NCI-H2171 (cell line): ENCODE measurements at regions not wholly inside any gene's neighbourhood (a gene's known extent, or its start where the extent isn't known, plus 50 kb on each side); places are given as distances from the start of the nearest gene placed in this dataset.

ENCODE experiments used
- DNase-seq: peaks from one replicate; lab custom pipeline; 2025; lab: John Stamatoyannopoulos, UW

DNA sequence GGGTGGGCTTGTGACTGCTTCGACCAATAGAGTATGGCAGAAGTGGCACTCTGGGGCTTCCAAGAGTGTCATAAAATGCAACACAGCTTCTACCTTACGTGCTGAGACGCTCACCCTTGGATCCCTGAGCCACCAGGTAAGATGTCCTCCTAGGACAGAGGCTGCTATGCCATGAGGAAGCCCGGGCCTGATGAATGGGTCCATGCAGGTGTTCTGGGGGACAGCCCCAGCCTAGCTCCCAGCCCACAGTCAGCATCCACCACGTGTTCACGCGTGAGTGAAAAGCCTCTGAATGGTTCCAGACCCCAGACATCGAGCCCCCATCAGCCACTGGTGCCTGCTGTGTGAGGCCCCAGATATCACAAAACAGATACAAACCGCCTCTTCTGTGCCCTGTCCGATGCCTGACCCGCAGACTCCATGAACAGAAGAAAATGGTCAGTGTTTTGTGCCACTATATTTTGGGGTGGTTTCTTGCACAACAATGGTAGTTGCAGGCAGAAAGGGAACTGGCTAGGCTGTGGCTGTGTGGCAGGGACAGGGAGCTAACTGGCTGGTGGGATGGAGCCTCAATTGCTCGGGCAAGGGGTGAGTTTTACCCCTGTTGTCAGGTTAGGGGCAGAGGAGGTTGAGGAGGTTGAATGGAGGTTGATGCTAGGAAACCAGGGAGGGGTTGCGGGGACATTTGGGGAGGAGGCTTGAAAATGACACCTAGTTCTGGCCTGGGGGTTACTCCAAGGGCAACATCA lies 92.2 kb downstream of the LINGO1 start:
- DNase-seq, result no peak

- peak; percentile 86 for DNase-seq
These were observed 93.8 kb downstream of the LINGO1 start for GRCh38 chr15:77538793-77539497.

GRCh38 chr15:77538027-77538451 lies 94.7 kb downstream of the LINGO1 start:
- no peak for DNase-seq

- DNase-seq, result no peak
These were observed 95.7 kb downstream of the LINGO1 start for GRCh38 chr15:77537006-77537405.

- DNase-seq, result no peak
These were observed 96.9 kb downstream of the LINGO1 start for GRCh38 chr15:77535845-77536244.
